H9 (cell line): ENCODE measurements at regions not wholly inside any gene's neighbourhood (a gene's known extent, or its start where the extent isn't known, plus 50 kb on each side); places are given as distances from the start of the nearest gene placed in this dataset.

Experiments used
- DNase-seq: peaks from one replicate; pipeline ENCODE4 v3.0.0-alpha.2; 2017
- H2AFZ ChIP-seq: one replicate; pipeline ENCODE4 v1.6.1; 2013; ENCODE audit warnings: mild to moderate bottlenecking, low read length, control low read depth, moderate library complexity
- H2AK5ac ChIP-seq: 2 replicates; pipeline ENCODE4 v1.6.1; 2013; ENCODE audit warnings: low read length, control low read depth, mixed read lengths; ENCODE audit not compliant: insufficient read length
- H2BK120ac ChIP-seq: one replicate; pipeline ENCODE4 v1.6.1; 2013; ENCODE audit warnings: low read depth, mild to moderate bottlenecking, low read length, control low read depth, inconsistent platforms; ENCODE audit not compliant: poor library complexity, severe bottlenecking
- H2BK12ac ChIP-seq: 2 replicates; pipeline ENCODE4 v1.6.1; 2013; ENCODE audit warnings: low read length, control low read depth, mixed read lengths, low read depth; ENCODE audit not compliant: insufficient read length
- H2BK15ac ChIP-seq: 2 replicates; pipeline ENCODE4 v1.6.1; 2013; ENCODE audit warnings: low read depth, low read length, control low read depth
- H2BK20ac ChIP-seq: one replicate; pipeline ENCODE4 v1.6.1; 2013; ENCODE audit warnings: low read depth, mild to moderate bottlenecking, low read length, control low read depth, inconsistent platforms; ENCODE audit not compliant: poor library complexity, severe bottlenecking
- H2BK5ac ChIP-seq: 2 replicates; pipeline ENCODE4 v1.6.1; 2013; ENCODE audit warnings: low read length, control low read depth, mixed read lengths; ENCODE audit not compliant: insufficient read length
- H3K14ac ChIP-seq: 2 replicates; pipeline ENCODE4 v1.6.1; 2013; ENCODE audit warnings: low read length, control low read depth; ENCODE audit not compliant: insufficient read depth
- H3K18ac ChIP-seq: 2 replicates; pipeline ENCODE4 v1.6.1; 2013; ENCODE audit warnings: low read depth, mild to moderate bottlenecking, mixed read lengths, low read length, control low read depth; ENCODE audit not compliant: insufficient read length
- H3K23ac ChIP-seq: 2 replicates; pipeline ENCODE4 v1.6.1; 2013; ENCODE audit warnings: low read length, control low read depth, mixed read lengths, low read depth; ENCODE audit not compliant: insufficient read length
- H3K23me2 ChIP-seq: 2 replicates; pipeline ENCODE4 v1.6.1; 2013; ENCODE audit warnings: low read depth, mild to moderate bottlenecking, mixed read lengths, low read length, control low read depth; ENCODE audit not compliant: insufficient read length, poor library complexity, severe bottlenecking
- H3K27ac ChIP-seq: 2 replicates; pipeline ENCODE4 v1.5.1; 2013; ENCODE audit warnings: low read length, control low read depth, mixed read lengths, low read depth; ENCODE audit not compliant: insufficient read length
- H3K27me3 ChIP-seq: 2 replicates; pipeline ENCODE4 v1.6.1; 2013; ENCODE audit warnings: low read length, control low read depth, inconsistent platforms; ENCODE audit not compliant: insufficient read depth
- H3K4ac ChIP-seq: 2 replicates; pipeline ENCODE4 v1.6.1; 2013; ENCODE audit warnings: low read depth, mild to moderate bottlenecking, control low read depth, inconsistent platforms, low read length, moderate library complexity
- H3K4me1 ChIP-seq: 2 replicates; pipeline ENCODE4 v1.6.1; 2013; ENCODE audit warnings: low read length, control low read depth, inconsistent platforms; ENCODE audit not compliant: insufficient read depth
- H3K4me2 ChIP-seq: 2 replicates; pipeline ENCODE4 v1.6.1; 2013; ENCODE audit warnings: low read length, control low read depth, mixed read lengths; ENCODE audit not compliant: insufficient read length, insufficient read depth
- H3K56ac ChIP-seq: 2 replicates; pipeline ENCODE4 v1.6.1; 2013; ENCODE audit warnings: low read depth, mild to moderate bottlenecking, mixed read lengths, low read length, control low read depth; ENCODE audit not compliant: insufficient read length
- H3K79me1 ChIP-seq: 2 replicates; pipeline ENCODE4 v1.6.1; 2013; ENCODE audit warnings: low read depth, mild to moderate bottlenecking, moderate library complexity, low read length, control low read depth, inconsistent platforms; ENCODE audit not compliant: insufficient read depth, poor library complexity, severe bottlenecking
- H3K79me2 ChIP-seq: 2 replicates; pipeline ENCODE4 v1.6.1; 2013; ENCODE audit warnings: low read length, control low read depth, inconsistent platforms; ENCODE audit not compliant: insufficient read depth
- H3K9ac ChIP-seq: 2 replicates; pipeline ENCODE4 v1.6.1; 2013; ENCODE audit warnings: low read length, control low read depth, mixed read lengths; ENCODE audit not compliant: insufficient read length; ENCODE audit errors: extremely low read depth
- H3K9me3 ChIP-seq: one replicate; pipeline ENCODE4 v1.6.1; 2013; ENCODE audit warnings: low read depth, low read length, inconsistent platforms; ENCODE audit not compliant: control insufficient read depth
- H3T11ph ChIP-seq: one replicate; pipeline ENCODE4 v1.6.1; 2013; ENCODE audit warnings: mild to moderate bottlenecking, low read length, control low read depth, inconsistent platforms
- H4K20me1 ChIP-seq: one replicate; pipeline ENCODE4 v1.6.1; 2013; ENCODE audit not compliant: control insufficient read depth, insufficient read length, insufficient read depth
- H4K5ac ChIP-seq: 2 replicates; pipeline ENCODE4 v1.6.1; 2013; ENCODE audit warnings: low read depth, mild to moderate bottlenecking, mixed read lengths, low read length, control low read depth; ENCODE audit not compliant: insufficient read length
- H4K8ac ChIP-seq: replicated peaks from 2 replicates; pipeline ENCODE4 v1.6.1; 2013; ENCODE audit warnings: low read length, control low read depth, mixed read lengths, low read depth; ENCODE audit not compliant: insufficient read length
- H4K91ac ChIP-seq: 2 replicates; pipeline ENCODE4 v1.6.1; 2013; ENCODE audit warnings: low read depth, mild to moderate bottlenecking, moderate library complexity, mixed read lengths, low read length, control low read depth; ENCODE audit not compliant: insufficient read length
- H3K27ac Mint-ChIP-seq, 3 experiments: 2 replicates in 2 of 3; 3 replicates in 1 of 3; pipeline ENCODE4 v1.8.0; 2020 to 2021; ENCODE audit warnings: mixed read lengths in 3 of 3, mild to moderate bottlenecking in 1 of 3, moderate library complexity in 1 of 3
- H3K27me3 Mint-ChIP-seq: 2 replicates; pipeline ENCODE4 v1.8.0; 2021; ENCODE audit warnings: low read depth, mild to moderate bottlenecking, moderate library complexity, mixed read lengths
- H3K36me3 Mint-ChIP-seq, 3 experiments: 2 replicates in 2 of 3; 3 replicates in 1 of 3; pipeline ENCODE4 v1.8.0; 2020 to 2021; ENCODE audit warnings: low read depth in 3 of 3, mixed read lengths in 3 of 3; ENCODE audit not compliant: insufficient read depth in 1 of 3
- H3K4me1 Mint-ChIP-seq, 2 experiments: 2 replicates each; pipeline ENCODE4 v1.8.0; 2020; ENCODE audit warnings: mixed read lengths in 2 of 2
- H3K4me3 Mint-ChIP-seq, 2 experiments: 2 replicates in 1 of 2; 3 replicates in 1 of 2; pipeline ENCODE4 v1.8.0; 2020 to 2021; ENCODE audit warnings: mild to moderate bottlenecking in 2 of 2, mixed read lengths in 2 of 2, moderate library complexity in 1 of 2
- H3K9me3 Mint-ChIP-seq, 2 experiments: 2 replicates in 1 of 2; 3 replicates in 1 of 2; pipeline ENCODE4 v1.8.0; 2020; ENCODE audit warnings: mild to moderate bottlenecking in 2 of 2, mixed read lengths in 2 of 2, moderate library complexity in 1 of 2
- CTCF ChIP-seq: fragments of 200-600 bp; sonication (generic); conservative IDR thresholded peaks from 3 replicates; pipeline ENCODE4 v1.8.0; 2021; ENCODE audit warnings: antibody characterized with exemption, mild to moderate bottlenecking
- WGBS: extraction: QIAGEN DNeasy Blood & Tissue Kit; methylation state at CpG from one replicate; pipeline ENCODE4 v1.1.7; 2013; ENCODE audit warnings: missing lambda C conversion rate, low lambda C conversion rate, mixed read lengths; ENCODE audit not compliant: insufficient read length; ENCODE audit errors: extremely low coverage; 5-methylcytosine and 5-hydroxymethylcytosine counted together

GRCh38 chr11:19394525-19395016, 153.8 kb upstream of the E2F8 start:
- no peak overlapping the region for H3T11ph ChIP-seq
- H2BK12ac ChIP-seq = no peak overlapping the region
- no peak for DNase-seq
- H2AFZ ChIP-seq = no peak overlapping the region
- peaks cover 16 to 19% of the 10 kb centered on the region in 2 experiments for H3K4me1 Mint-ChIP-seq
- no peaks in the 10 kb centered on the region for H3K79me1 ChIP-seq
- H4K8ac ChIP-seq = no peak overlapping the region
- H3K27ac Mint-ChIP-seq = no peak overlapping the region
- no peak overlapping the region for H3K14ac ChIP-seq
- H3K9me3 ChIP-seq = no peaks in the 10 kb centered on the region
- H3K27me3 ChIP-seq = no peaks in the 10 kb centered on the region
- no peak overlapping the region for H2BK15ac ChIP-seq
- WGBS = no CpG with 5 or more reads among the region's 5 CpGs
- no peak overlapping the region for H3K4ac ChIP-seq
- no peak overlapping the region for H3K23ac ChIP-seq
- peak overlapping the region; percentile 9 for H3K18ac ChIP-seq
- no peaks in the 10 kb centered on the region for H3K79me2 ChIP-seq
- no peak overlapping the region for H4K5ac ChIP-seq
- no peak overlapping the region for H3K4me3 Mint-ChIP-seq
- H4K20me1 ChIP-seq = no peaks in the 10 kb centered on the region
- H3K4me2 ChIP-seq = no peak overlapping the region
- peaks cover 6% of the 10 kb centered on the region for H3K27me3 Mint-ChIP-seq
- peaks cover 0 to 5% (median 2%) of the 10 kb centered on the region in 3 experiments; a peak in 4 of 7 replicates for H3K36me3 Mint-ChIP-seq
- no peak overlapping the region for H3K27ac ChIP-seq
- H2BK5ac ChIP-seq = no peak overlapping the region
- no peak overlapping the region for H4K91ac ChIP-seq
- no peaks in the 10 kb centered on the region for H3K23me2 ChIP-seq
- H2BK120ac ChIP-seq = no peak overlapping the region
- H3K9me3 Mint-ChIP-seq = peaks cover 4 to 5% of the 10 kb centered on the region in 2 experiments; a peak in 4 of 5 replicates
- H2BK20ac ChIP-seq = no peak overlapping the region
- no peak overlapping the region for H3K56ac ChIP-seq
- no peak overlapping the region for H3K9ac ChIP-seq
- peaks cover 6% of the 10 kb centered on the region for H3K4me1 ChIP-seq
- no peak for TF ChIP-seq CTCF
- no peak overlapping the region for H2AK5ac ChIP-seq
